Ureter (tissue), 1 donor: ENCODE measurements at regions not wholly inside any gene's neighbourhood (a gene's known extent, or its start where the extent isn't known, plus 50 kb on each side); places are given as distances from the start of the nearest gene placed in this dataset.
"Not testable (repeated sequence)": the region's sequence is repeated elsewhere in the genome, so short reads cannot be mapped to it uniquely, and the experiment has no call there.

Source experiments
- DNase-seq: peaks from one replicate; pipeline ENCODE4 v3.0.0-alpha.2; 2020; ENCODE audit warnings: low spot score
- donor health status: DM: yes; HTN: yes; CAD: no.

DNA sequence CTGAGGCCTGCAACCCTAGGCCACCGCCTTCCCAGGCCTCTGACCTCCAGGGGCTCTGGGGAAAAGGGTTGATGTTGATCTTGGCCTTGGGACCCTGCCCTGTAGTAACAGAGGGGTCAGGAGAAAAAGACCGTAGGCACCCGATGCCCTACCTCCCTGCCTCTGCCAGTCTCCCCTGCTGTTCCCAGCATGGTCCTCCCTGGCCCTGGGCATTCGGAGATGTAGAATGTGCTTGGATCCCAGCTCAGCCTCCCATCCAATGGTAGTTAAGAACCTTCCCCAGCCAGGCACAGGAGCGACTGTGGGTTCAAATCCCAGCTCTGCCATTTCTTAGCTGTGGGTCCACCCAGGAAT is 72.0 kb upstream of the TARDBP start:
- no peak for DNase-seq

DNA sequence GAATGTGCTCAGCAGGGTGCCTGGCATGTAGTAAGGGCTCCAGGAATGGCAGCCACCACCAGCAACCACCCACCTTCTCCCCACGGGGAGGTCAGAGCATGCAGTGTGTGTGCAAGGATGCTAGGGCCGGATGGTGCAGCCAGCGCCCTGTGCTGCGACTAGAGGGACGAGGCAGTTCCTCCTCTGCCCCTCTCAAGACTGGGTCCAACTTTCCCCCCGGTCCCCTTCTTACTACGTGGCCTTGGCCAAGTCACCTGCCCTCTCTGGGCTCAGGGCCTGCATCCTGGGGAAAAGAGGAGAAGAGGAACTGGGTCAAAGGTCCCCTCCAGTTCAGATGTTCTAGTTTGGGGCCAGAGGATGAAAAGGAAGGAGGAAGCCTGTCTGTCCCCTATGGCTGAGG is 71.6 kb upstream of the TARDBP start:
- no peak for DNase-seq

DNA sequence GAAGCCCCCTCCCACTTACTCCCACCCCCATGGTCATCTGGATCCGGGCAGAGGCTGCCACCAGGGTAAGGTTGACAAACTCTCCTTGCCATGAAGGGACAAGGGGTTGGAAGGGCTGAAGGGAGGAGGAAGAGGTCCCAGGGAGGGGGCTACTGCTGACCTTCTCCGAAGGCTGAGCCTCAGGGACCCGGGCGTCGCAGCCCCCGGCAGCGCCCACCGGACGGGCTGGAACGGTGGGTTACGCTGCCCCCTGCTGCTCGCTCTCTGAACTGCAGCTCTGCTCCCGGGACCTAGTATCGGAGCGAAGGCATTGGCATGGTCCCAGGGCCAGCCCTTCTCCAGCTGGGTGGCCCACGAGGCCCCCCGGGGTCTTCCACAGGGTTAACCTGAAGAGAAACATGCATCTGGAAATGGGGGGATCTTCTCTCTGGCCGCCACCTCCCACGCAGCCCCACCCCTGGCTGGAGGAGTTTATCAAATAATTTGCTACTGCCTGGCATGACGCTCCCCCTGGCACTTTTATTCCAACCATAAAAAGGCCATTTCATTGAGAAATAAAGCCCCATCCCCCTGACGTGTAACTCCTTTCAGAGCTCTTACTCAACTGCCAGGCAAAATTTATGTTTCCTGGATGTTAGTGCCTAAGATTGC is 70.4 kb upstream of the TARDBP start:
- DNase-seq: no peak

DNA sequence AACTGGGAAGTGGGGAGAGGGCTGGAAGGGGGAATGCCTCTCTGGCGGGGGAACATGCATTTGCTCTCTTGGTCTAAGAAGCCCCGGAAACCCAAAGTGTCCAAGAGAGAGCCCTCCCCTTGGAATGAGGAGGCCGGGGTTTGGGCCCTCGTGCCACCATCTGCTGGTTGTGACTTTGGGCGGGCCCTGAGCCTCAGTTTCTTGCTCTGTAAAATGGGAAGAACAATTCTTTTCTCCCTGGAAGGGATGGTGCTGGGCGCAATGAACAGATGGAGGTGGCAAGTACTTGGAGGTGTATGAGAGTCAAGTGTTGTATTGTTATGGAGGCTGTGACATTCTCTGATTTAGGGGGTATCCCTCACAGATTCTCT is 69.9 kb upstream of the TARDBP start:
- DNase-seq: no peak

DNA sequence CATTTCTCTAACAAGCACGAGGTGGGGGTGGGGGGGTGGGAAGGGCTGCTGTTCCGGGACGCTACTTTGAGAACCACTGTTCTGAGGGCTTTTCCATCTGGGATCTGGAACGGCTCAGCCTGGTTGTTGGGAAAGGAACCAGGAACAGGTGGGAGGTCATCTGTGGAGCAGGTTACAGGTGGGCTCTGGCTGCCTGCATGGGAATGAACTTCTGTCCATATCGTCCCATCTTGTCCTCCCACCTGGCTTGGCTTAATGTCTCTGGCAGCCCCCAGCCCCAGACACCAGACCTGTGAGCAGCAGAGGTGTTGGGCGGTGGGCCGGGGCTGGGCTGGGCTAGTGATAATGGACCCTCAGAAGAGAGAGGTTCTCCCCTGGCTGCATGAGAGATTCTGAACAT is 69.4 kb upstream of the TARDBP start:
- no peak for DNase-seq

DNA sequence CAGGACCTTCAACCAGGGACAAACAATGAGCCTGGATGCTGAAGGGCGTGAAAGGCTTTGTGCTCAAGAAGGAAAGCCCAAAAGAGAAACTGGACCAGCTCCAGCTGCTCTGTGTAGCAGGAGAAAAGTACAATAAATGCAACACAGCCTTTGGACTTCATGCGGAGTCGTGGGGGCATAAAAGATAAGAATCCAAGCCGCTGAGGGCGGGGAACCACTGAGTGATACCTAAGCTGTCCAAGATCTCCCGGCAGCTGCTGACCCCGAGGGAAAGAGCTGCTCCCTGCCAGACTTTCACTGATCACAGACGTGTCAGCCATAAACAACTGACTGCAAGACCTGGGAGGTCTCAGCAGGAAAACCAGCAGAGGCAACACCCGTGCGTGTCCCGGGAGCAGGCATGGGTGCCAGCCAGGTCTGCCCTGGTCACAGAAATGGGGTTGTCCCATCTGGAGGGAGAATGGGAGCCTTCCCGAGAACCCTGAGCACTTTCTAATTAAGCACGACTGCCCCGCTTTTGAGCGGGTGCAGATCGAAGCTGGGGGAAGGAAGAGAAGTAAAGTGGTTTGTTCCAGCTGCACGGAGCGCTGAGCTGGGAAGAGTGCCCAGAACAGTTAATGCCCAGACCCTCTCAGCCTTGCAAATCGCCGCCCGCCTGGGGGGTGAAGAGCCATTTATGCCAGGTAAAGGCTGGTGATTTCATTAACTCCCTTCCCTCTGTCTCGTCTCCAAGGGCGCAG is 68.3 kb upstream of the TARDBP start:
- DNase-seq: no peak

DNA sequence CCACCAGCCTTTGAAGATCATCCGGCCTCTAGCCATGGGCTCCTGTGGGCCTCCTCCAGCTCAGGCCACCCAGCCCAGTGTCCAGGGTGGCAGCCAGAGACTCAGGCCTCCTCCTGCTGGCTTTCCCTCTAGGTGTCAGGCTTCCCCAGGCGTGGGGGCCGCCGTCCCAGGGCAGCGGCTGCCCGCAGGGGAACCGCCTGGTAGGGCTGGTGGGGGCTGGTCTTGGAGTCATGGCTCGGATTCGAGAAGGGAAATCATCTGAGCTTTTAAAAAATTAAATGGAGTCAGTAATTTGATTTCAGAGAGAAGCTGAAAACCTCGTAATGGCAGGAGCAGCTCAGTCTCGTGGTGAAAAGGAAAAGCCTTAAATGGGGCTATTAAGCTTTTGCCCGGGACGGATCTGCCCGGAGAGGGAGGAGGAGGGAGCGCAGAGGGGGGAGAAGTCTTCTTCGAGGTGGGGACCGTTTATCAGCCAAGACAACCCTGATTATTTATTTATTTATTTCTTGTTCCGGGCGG is 66.4 kb upstream of the TARDBP start:
- DNase-seq: no peak

DNA sequence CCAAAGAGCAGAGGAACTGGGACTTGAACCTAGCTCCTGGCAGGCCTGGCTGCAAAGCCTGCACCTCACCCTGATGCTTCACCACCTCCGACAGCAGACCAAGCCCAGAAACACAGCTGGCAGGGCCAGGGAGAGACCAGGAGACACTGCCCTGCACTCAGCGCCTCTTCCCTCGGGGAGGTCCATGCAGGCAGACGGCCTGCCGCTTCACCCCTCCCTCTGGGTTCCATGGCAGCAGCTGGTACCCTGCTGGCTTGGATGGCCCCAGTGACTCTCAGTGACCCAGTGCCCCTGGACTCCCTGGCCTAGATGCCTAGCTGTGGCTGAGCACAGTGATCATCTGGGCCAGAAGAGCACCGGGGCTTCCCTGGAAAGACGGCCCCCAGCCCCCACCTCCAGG is 65.3 kb upstream of the TARDBP start:
- no peak for DNase-seq

DNA sequence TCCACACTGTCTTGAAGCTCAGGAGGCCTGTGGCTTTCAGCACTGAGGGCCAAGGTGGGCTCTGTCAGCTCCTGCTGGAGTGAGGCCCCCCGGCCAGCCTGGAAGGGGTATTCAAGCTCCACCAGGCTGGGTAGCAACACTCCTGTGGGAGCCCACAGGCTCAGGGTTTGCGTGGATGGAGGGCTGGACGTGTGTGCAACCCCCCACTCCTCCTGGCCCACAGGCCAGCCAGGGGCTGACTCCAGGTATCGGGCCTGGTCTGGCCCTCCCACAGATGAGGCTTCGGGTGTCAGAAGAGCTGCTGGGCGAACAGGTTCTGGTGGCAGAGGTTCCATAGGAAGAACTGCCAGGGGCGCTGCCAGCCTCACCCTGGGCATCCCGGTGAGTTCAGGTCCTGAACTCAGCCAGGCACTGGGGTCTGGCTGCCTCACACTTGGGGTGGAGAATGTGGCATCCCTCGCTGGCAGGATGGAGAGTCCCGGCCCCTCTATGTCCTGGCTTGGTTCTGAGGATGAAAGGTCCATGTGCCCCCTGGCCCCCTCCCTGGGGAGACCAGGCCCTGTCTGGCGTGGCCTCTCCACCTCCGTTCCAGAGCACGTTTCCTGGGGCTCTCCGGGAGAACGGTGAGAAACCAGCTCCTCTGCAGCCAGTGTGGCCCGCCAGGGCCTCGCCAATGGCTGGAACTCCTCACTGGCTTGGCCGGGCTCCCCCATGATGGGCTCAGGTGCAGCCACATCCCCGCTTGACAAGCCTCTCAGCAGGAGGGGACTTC is 64.6 kb upstream of the TARDBP start:
- no peak for DNase-seq

DNA sequence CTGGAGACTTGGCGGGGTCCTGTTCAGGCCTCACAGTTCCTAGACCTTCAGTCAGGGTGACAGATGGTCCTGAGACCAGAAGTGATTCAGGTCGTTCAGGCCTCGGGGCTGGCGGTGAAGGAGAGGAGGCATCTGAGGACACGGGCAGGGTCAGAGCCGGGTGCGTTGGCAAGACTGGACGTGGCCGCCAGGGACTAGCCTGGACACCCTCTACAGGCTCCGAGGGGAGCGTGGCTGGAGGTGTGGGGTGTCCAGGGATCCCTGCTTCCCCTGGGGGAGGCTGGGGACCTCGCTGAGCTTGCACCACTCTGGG is 64.0 kb upstream of the TARDBP start:
- no peak for DNase-seq

DNA sequence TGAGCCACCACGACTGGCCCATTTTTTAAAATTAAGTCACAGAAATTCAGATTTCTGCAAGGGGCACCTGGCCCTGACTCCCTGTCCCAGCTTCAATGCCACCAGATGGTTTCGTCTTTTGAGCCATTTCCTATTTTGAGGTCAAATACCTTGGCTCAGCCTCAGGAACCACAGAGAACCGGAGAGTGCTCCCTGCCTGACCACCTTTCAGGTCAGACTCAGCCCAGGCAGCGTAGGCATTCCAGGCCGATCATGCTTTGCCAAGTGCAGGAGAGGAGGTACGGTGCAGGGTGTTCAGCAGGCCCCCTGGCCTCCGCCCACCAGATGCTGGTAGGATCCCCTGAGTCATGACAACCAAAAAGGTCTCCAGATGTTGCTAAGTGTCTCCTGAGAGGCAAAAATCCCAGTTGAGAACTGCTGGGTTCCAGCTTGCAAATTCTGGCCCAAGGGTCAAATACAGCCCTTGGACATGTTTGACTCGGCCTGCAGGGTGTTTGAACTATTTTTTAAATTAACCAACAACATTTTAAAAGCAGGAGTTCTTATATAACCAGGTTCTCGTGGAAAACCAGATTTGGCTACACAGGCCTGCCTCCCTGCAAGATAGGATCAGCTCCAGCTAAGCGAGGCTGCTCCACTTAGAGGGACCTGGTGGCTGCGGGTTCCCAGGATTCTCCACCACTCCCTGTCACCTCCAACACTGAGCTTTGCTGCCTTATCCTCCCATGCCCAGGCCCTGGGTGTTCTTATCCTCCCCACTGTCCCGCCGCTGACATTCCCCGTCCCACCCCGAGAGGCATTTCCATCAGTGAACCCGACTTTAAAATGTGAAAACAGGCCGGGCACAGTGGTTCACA is 61.9 kb upstream of the TARDBP start:
- no peak for DNase-seq

DNA sequence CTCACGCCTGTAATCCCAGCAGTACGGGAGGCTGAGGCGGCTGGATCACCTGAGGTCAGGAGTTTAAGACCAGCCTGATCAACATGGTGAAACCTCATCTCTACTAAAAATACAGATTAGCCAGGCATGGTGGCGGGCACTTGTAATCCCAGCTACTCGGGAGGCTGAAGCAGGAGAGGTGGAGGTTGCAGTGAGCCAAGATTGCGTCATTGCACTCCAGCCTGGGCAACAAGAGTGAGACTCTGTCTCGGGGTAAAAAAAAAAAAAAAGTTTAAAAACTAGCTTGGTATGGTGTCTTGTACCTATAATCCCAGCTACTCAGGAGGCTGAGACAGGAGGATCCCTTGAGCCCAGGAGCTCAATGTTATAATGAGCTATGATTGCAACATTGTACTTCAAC is 61.2 kb upstream of the TARDBP start:
- not testable (repeated sequence) for DNase-seq

DNA sequence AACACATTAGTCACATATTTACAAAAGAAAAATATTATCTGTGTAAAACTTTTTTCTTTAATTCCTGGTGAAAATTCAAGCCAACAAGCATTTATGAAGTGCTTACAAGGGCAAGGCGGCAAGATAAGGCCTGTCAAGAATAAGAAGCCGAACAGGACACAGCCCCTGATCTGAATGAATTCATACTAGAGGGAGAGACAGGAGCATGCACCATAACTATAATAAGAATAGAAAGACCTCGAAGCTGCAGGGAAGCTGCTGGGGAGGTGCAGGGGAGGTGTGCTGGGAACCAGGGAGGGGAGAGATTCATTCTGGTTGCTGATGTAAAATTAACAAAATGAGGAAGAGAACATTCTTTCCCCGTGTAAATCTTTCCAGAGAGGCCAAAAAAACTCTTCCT is 60.5 kb upstream of the TARDBP start:
- no peak for DNase-seq

DNA sequence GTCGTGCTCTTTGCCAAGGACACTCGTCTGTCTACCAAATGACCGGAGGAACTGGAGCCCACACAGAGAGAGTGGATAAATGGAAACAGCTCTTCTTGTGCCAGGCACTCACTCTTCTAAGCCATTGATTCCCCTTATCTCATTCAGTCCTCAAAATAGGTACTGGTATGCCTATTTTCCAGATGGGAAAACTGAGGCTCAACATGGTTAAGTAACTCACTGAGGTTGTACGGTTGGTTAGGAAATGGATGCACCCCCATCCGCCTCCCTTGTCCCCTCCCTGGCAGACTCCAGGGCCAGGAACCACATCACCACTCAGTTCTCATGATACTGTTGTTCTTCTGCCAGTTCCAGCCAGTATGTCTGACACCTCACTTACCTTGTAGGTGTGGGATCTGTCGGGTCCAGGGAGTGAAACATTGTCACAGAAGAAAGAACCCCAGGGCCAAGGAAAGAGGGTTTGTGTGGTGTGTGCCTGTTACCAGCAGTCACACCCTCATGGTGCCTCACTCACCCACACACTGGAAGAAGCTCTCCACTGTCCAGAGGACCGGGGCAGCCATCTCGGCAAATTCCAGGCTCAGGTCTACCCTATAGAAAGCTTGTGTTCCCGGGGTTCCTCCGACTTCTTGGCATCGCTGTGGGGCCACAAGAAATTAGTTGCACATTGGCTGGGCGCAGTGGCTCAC is 58.8 kb upstream of the TARDBP start:
- DNase-seq: no peak

DNA sequence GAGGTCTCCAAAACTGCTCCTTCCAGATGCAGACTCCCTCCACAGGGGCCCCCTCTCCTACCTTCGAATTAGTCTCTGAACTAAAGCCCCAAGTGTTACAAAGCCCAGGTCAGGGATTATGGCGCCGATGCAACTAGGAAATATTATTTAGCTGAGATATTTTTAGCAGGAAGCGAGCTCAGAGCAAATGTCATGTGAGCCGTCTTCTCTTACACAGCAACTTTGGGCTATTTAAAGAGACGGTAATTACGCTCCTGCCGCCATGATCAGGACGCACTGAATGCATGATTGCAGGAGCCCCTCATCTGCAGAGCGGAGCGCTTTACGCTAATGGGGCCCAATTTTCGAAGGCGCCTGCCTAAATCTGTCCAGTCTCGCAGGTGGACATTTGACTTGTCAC is 55.3 kb upstream of the TARDBP start:
- DNase-seq: no peak

DNA sequence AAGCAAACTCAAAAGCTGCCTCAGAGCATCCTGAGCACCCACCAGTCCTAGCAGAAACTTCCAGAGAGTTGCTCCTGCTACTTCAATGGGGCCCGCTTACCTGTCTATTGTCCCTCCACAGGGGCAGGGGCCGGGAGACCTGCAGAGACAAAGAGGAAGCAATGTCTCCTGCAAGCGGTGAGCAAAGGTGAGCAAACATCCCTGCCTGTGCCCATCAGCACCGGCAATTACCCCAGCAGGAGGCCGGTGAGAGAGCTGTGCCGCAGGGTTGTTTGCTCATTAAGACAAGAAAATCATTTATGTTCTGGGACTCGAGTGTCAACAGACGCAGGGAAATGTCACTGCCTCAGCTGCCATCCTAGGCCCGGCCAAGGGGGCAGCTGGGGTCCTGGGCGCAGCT is 53.8 kb upstream of the TARDBP start:
- DNase-seq: no peak

DNA sequence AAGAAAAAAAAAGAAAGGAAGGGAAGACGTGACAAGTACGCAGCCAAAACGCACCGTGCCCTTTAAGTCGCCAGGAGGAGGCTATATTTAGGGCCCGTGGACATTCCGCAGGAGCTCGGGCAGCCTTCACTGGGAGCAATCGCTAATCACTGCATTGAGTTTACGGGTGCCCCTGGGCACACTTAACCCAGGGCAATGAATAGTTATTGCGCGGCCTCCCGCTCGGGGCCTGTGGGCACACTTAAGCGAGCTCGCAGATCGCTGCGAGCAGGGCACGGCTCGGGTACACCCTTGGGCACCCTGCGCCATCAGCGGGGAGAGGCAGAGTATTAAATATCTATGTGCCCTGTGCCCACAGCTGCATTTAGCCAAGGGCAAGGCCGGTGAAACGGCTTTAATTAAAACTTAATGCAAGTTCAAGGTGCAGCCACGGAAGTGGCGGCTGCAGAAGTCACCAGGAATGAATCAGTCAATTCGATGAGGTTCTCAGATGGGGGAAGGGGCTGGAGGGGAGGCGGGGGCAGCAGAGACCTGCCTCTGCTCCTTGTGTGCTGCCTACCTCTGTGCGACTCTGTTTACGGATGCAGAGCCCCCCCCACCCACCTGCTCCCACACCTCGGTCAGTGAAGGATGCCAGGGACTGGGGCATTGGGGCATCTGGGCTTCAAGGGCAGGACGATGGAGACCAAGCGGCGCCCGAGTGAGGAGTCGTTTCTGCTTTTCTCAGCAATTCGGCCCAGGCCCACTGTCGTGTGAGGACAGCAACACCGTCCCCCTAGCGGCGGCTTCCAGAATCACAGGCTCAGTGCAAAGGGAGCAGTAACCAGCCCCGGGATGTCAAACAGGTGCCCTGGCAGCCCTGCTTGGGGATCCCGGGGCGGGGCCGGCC is 51.8 kb upstream of the TARDBP start:
- DNase-seq: peak; percentile 87

DNA sequence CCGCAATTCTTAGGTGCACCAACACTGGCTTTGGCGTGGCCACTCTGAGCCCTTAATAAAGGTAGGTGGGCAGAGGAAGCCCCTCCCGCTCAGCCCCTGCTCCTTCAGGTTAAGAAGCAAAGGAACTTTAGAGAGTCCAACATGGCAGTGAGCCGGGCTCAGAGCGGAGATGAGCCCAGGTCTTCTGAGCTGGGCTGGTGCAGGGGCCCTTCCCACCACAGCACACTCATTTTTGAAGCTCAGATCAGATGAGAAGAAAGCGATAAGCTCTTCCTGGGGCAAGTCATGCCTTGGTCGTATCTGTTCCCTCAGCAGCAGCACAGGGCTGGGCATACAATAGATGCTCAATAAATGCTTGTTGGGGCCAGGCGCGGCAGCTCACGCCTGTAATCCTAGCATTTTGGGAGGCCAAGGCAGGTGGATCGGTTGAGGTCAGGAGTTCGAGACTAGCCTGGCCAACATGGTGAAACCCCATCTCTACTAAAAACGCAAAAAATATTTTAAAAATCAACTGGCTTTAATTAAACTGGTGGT is 51.1 kb upstream of the TARDBP start:
- DNase-seq: no peak

DNA sequence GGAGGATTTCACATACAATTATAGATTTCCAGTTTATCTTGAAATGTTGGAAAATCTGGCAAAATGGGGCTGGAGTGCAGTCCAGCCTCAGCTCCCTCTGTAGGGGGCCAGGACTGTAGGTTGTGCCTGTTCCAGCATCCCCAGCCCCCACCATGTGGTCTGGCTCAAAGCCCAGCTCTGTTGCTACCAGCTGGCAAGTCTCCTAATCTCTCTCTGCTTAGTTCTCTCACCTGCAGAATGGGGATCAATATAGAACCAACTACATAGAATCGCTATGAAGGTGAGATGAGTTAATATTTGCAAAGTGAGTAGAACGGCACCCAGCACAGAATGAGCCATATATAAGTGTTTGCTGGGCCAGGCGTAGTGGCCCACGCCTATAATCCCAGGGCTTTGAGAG is 50.0 kb upstream of the TARDBP start:
- DNase-seq: no peak
